A549 (cell line): ENCODE measurements at regions not wholly inside any gene's neighbourhood (a gene's known extent, or its start where the extent isn't known, plus 50 kb on each side); places are given as distances from the start of the nearest gene placed in this dataset.

Source experiments
- ATAC-seq, 2 experiments: fragments of 200-7000 bp in 1 of 2; fragments of >200 bp in 1 of 2; cut with Nextera tagmentation in 1 of 2; cut with Tn5 transposase in 1 of 2; 3 replicates each; pipeline versions ENCODE4 v1.8.0 to v1.9.1; 2018 to 2020; ENCODE audit warnings: mild to moderate bottlenecking in 1 of 2, moderate library complexity in 1 of 2
- CTCF ChIA-PET: fragments of 300-600 bp; sonication (Branson Sonifier 250); formaldehyde crosslinking; extraction: SDS; loops from one replicate; lab custom pipeline; 2021; ENCODE audit warnings: antibody characterized with exemption, inconsistent platforms; lab: Yijun Ruan, JAX
- POLR2A ChIA-PET: fragments of 350-600 bp; formaldehyde crosslinking; extraction: SDS; loops from one replicate; lab custom pipeline; 2021; ENCODE audit warnings: antibody characterized with exemption, inconsistent platforms; lab: Yijun Ruan, JAX
- DNase-seq, 2 experiments: peaks; one replicate each; pipeline versions ENCODE4 v3.0.0 to v3.0.0-alpha.2; 2011 to 2016; ENCODE audit warnings: low read depth in 1 of 2, low spot score in 1 of 2
- FAIRE-seq: peaks from 2 replicates; lab custom pipeline; 2011; peaks lifted over from hg19 to GRCh38; lab: Jason Lieb, UNC
- H3K27ac ChIP-seq, 2 experiments: fragments of >200 bp; sonication (Bioruptor Twin); formaldehyde crosslinking; 3 replicates each; pipeline ENCODE4 v1.5.1; 2016 to 2017
- H3K4me1 ChIP-seq: fragments of >200 bp; sonication (Bioruptor Twin); formaldehyde crosslinking; 3 replicates; pipeline ENCODE4 v1.6.1; 2016
- H3K4me2 ChIP-seq: fragments of >200 bp; sonication (Bioruptor Twin); formaldehyde crosslinking; 3 replicates; pipeline ENCODE4 v1.6.1; 2016
- H3K4me3 ChIP-seq: fragments of >200 bp; sonication (Bioruptor Twin); formaldehyde crosslinking; 3 replicates; pipeline ENCODE4 v1.5.1; 2016
- H3K9me3 ChIP-seq: fragments of >200 bp; sonication (Bioruptor Twin); formaldehyde crosslinking; 3 replicates; pipeline ENCODE4 v1.6.1; 2016
- ATOH8 ChIP-seq: fragments of 250-450 bp; sonication (Bioruptor Pico); IDR thresholded peaks from 2 replicates; pipeline ENCODE4 v1.5.0; 2020; ENCODE audit warnings: low read depth, mild to moderate bottlenecking, moderate library complexity
- BHLHE40 ChIP-seq: IDR thresholded peaks from 2 replicates; pipeline ENCODE4 v1.6.1; 2012; ENCODE audit warnings: low read depth, low read length, inconsistent platforms
- CEBPB ChIP-seq, 2 experiments: fragments of >200 bp in 1 of 2; sonication (Bioruptor Twin) in 1 of 2; formaldehyde crosslinking in 1 of 2; IDR thresholded peaks; 2 replicates each; pipeline ENCODE4 v1.6.1; 2012 to 2016
- CHD2 ChIP-seq: fragments of 150-350 bp; IDR thresholded peaks from 2 replicates; pipeline ENCODE4 v1.6.1; 2014; ENCODE audit warnings: low read length; ENCODE audit not compliant: partially characterized antibody
- EHF ChIP-seq: fragments of 250-450 bp; sonication (Bioruptor Pico); IDR thresholded peaks from 2 replicates; pipeline ENCODE4 v1.5.0; 2020; ENCODE audit warnings: mild to moderate bottlenecking
- EHMT2 ChIP-seq: fragments of 200-600 bp; sonication (generic); IDR thresholded peaks from 2 replicates; pipeline ENCODE4 v1.6.1; 2016; ENCODE audit warnings: antibody characterized with exemption, low read depth, mild to moderate bottlenecking, moderate library complexity
- ELK1 ChIP-seq: fragments of 150-350 bp; IDR thresholded peaks from 2 replicates; pipeline ENCODE4 v1.6.1; 2014; ENCODE audit warnings: low read depth, mild to moderate bottlenecking, low read length
- EP300 ChIP-seq, 2 experiments: fragments of >200 bp; sonication (Bioruptor Twin); formaldehyde crosslinking; IDR thresholded peaks; 2 replicates in 1 of 2; 3 replicates in 1 of 2; pipeline ENCODE4 v1.6.1; 2016 to 2017
- HDAC2 ChIP-seq: fragments of 200-600 bp; sonication (generic); IDR thresholded peaks from 2 replicates; pipeline ENCODE4 v1.6.1; 2016
- HOXA7 ChIP-seq: fragments of 250-450 bp; sonication (Bioruptor Pico); IDR thresholded peaks from 2 replicates; pipeline ENCODE4 v1.5.0; 2020; ENCODE audit warnings: mild to moderate bottlenecking, moderate library complexity
- HOXB5 ChIP-seq: fragments of 250-450 bp; sonication (Bioruptor Pico); IDR thresholded peaks from 2 replicates; pipeline ENCODE4 v1.5.0; 2020; ENCODE audit warnings: mild to moderate bottlenecking, moderate library complexity
- KDM5A ChIP-seq: fragments of 200-600 bp; sonication (generic); IDR thresholded peaks from 2 replicates; pipeline ENCODE4 v1.6.1; 2016; ENCODE audit warnings: antibody characterized with exemption, mild to moderate bottlenecking
- MAFK ChIP-seq: fragments of 450-650 bp; IDR thresholded peaks from 2 replicates; pipeline ENCODE4 v1.6.1; 2014; ENCODE audit not compliant: partially characterized antibody
- MAX ChIP-seq: IDR thresholded peaks from 2 replicates; pipeline ENCODE4 v1.6.1; 2012
- NFE2L2 ChIP-seq: fragments of 150-350 bp; conservative IDR thresholded peaks from 2 replicates; pipeline ENCODE4 v1.6.1; 2014; ENCODE audit warnings: low read length
- PHF8 ChIP-seq: fragments of 200-600 bp; sonication (generic); IDR thresholded peaks from 2 replicates; pipeline ENCODE4 v1.6.1; 2016; ENCODE audit warnings: low read depth, mild to moderate bottlenecking, antibody characterized with exemption, moderate library complexity, borderline replicate concordance
- POLR2AphosphoS2 ChIP-seq: conservative IDR thresholded peaks from 2 replicates; pipeline ENCODE4 v1.6.1; 2012; ENCODE audit warnings: low read length, improper control_type of control experiment, inconsistent platforms
- RFX5 ChIP-seq: fragments of 450-650 bp; IDR thresholded peaks from 2 replicates; pipeline ENCODE4 v1.7.1; 2014; ENCODE audit warnings: antibody characterized with exemption, mild to moderate bottlenecking, moderate library complexity
- RNF2 ChIP-seq: fragments of 200-600 bp; sonication (generic); IDR thresholded peaks from 2 replicates; pipeline ENCODE4 v1.6.1; 2016; ENCODE audit warnings: low read depth, mild to moderate bottlenecking, antibody characterized with exemption, moderate library complexity, borderline replicate concordance
- TP53 ChIP-seq: fragments of 250-450 bp; sonication (Bioruptor Pico); IDR thresholded peaks from 2 replicates; pipeline ENCODE4 v1.5.0; 2021; ENCODE audit warnings: mild to moderate bottlenecking, moderate library complexity
- USF2 ChIP-seq: fragments of 450-650 bp; IDR thresholded peaks from 2 replicates; pipeline ENCODE4 v1.6.1; 2014; ENCODE audit warnings: antibody characterized with exemption
- ZC3H11A ChIP-seq: fragments of 450-650 bp; IDR thresholded peaks from 2 replicates; pipeline ENCODE4 v1.6.1; 2014; ENCODE audit warnings: antibody characterized with exemption, mild to moderate bottlenecking
- ZFP36 ChIP-seq: fragments of 450-650 bp; IDR thresholded peaks from 2 replicates; pipeline ENCODE4 v1.6.1; 2014; ENCODE audit warnings: borderline replicate concordance; ENCODE audit not compliant: partially characterized antibody
- WGBS: methylation state at CpG from one replicate; pipeline ENCODE4 v1.1.6; 2017; ENCODE audit errors: missing lambda C conversion rate; 5-methylcytosine and 5-hydroxymethylcytosine counted together
- TF ChIP-seq, protein P1 (sequence below): fragments of 250-450 bp; sonication (Bioruptor Pico); IDR thresholded peaks from 2 replicates; pipeline ENCODE4 v1.5.0; 2021; ENCODE audit warnings: mild to moderate bottlenecking, moderate library complexity, borderline replicate concordance
- TF ChIP-seq, protein P2 (sequence below): IDR thresholded peaks from 2 replicates; pipeline ENCODE4 v1.6.1; 2012; ENCODE audit warnings: low read depth, borderline replicate concordance

DNA sequence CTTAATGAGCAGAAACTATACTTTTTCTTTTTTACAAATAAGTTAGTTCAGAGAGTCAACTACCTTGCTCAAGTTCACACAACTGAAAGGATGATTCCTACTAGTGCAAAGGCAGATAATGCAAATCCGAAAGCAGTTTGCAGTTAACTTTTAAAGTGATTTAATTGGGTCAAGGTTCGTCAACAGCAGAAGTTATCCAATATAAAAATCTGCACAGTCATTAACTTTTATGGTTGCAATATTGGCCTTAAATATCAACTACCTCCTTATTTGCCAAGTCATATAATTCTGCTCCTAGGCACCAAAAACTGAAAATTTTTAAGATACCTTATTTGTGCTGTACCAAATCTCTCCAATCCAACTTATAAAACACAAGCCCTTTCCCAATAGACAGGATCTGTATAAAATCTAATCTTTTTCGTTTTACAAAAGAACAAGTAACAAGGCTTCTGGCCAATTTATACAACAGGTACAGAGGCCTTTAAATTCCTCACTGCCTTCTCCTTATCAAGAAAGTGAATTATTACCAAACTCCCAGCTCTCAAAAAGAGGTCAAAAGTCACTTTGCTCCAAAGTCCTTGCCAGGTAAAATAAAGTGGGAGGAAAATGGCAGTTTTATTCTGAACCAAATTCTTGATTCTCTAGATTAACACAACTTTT is 416.6 kb upstream of the NECTIN3 start:
- POLR2A ChIA-PET, result no interaction called here
- CTCF ChIA-PET, result no interaction called here
- peak; percentile 68 for TF ChIP-seq MAFK
- TF ChIP-seq MAX, result no peak
- TF ChIP-seq NFE2L2, result 0 out of 2 replicates have a peak, but pooled peaks have one; percentile 28
- Histone ChIP-seq H3K27ac (no peak overlapping the region), H3K9me3 (no peaks in the 10 kb centered on the region), H3K4me1 (no peaks in the 10 kb centered on the region), H3K4me3 (no peak overlapping the region), H3K4me2 (no peak overlapping the region)
- no peak for FAIRE-seq
- no peak for DNase-seq
- WGBS, result 65% methylated on average over 3 of the region's 3 CpGs
- no peak for ATAC-seq

DNA sequence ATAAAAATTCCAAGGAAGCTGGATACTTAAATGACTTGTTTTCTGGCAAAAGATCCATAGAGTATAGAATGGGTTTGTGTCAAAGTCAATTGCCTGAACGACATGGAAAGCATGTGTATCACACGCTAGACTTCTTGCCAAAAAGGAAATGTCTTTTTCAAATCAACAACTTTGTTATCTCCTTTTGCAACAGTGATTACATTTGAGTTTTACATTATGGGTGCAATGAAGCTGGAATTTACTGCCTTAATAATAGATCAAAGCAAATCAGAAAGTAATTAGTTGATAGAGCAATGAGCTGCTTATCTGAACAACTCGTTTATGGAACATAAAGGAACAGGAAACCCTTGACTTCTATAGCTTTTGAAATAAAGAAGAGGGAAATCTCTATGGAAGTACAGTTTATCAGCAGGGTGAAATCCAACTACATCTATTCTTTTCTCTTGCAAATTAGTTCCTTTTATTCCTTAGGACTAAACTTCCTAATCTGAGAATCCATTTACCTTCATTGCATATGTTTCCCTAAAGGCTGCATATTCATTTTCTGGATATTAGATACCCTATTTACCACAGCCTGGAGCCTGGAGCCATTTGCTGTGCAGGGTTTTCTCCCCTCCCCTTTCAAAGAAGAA is 415.1 kb upstream of the NECTIN3 start:
- H3K27ac ChIP-seq, result no peak overlapping the region
- no peaks in the 10 kb centered on the region for H3K9me3 ChIP-seq
- WGBS, result 44% methylated on average over 3 of the region's 3 CpGs
- FAIRE-seq, result no peak
- TF ChIP-seq TP53 (CRISPR knock-in tag) (no peak), CHD2 (no peak), EP300 (IDR thresholded peaks at IDR 0.05) (no peak), ZC3H11A (no peak), BHLHE40 (no peak), ATOH8 (no peak), EHF (no peak), USF2 (no peak), HOXA7 (CRISPR knock-in tag) (no peak), PHF8 (no peak), RFX5 (no peak), RNF2 (no peak)
- TF ChIP-seq, protein P1, sequence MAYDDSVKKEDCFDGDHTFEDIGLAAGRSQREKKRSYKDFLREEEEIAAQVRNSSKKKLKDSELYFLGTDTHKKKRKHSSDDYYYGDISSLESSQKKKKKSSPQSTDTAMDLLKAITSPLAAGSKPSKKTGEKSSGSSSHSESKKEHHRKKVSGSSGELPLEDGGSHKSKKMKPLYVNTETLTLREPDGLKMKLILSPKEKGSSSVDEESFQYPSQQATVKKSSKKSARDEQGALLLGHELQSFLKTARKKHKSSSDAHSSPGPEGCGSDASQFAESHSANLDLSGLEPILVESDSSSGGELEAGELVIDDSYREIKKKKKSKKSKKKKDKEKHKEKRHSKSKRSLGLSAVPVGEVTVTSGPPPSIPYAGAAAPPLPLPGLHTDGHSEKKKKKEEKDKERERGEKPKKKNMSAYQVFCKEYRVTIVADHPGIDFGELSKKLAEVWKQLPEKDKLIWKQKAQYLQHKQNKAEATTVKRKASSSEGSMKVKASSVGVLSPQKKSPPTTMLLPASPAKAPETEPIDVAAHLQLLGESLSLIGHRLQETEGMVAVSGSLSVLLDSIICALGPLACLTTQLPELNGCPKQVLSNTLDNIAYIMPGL (CRISPR knock-in tag), result no peak
- TF ChIP-seq, protein P2, sequence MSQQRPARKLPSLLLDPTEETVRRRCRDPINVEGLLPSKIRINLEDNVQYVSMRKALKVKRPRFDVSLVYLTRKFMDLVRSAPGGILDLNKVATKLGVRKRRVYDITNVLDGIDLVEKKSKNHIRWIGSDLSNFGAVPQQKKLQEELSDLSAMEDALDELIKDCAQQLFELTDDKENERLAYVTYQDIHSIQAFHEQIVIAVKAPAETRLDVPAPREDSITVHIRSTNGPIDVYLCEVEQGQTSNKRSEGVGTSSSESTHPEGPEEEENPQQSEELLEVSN, result no peak
- TF ChIP-seq, all 56 proteins: peak for 0
- no peak for ATAC-seq
- DNase-seq, result no peak
- Histone ChIP-seq H3K4me2 (no peak overlapping the region), H3K4me1 (no peaks in the 10 kb centered on the region), H3K4me3 (no peak overlapping the region)
- ChIA-PET CTCF (no interaction called here), POLR2A (no interaction called here)

DNA sequence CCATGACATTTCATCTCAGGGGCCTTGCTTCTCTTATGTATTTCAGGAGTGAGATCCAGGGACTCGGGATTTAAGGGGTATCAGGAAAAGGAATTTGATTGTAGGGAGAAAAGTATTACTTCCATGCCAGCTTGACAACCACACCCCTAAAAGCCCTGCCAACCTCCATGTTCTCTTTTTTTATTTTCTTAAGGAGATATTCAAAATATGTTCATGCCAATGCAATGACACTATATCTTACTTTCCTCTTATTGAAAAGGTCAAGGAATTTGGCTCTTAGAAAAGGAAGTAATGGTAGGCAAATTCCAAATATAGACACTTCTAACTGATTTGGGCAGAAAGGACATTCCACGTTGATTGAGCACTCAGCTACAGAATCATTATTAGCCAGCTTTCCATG is 407.5 kb upstream of the NECTIN3 start:
- TF ChIP-seq USF2, result no peak
- TF ChIP-seq PHF8, result no peak
- TF ChIP-seq ZFP36, result no peak
- no peak for TF ChIP-seq ELK1
- TF ChIP-seq HDAC2, result no peak
- no peak for TF ChIP-seq NFE2L2
- TF ChIP-seq CEBPB (IDR thresholded peaks at IDR 0.05), result no peak
- no peak for TF ChIP-seq EHMT2
- no peak for TF ChIP-seq HOXB5 (CRISPR knock-in tag)
- no peak for TF ChIP-seq POLR2AphosphoS2
- TF ChIP-seq, protein P2, result no peak
- no peak for TF ChIP-seq KDM5A
- TF ChIP-seq RNF2, result no peak
- H3K4me2 ChIP-seq, result no peak overlapping the region
- ChIA-PET POLR2A (no interaction called here), CTCF (interaction anchor here (1.3 kb wide), 1 partner anchor 22 kb away, joined by 4 read pairs; no protein-coding TSS in a partner anchor)
- no peak overlapping the region for H3K27ac ChIP-seq
- H3K9me3 ChIP-seq, result peaks cover 3% of the 10 kb centered on the region; the same call in 1 of the 3 replicates
- no peak for ATAC-seq
- 41% methylated on average over 2 of the region's 2 CpGs for WGBS
- no peak for FAIRE-seq
- H3K4me1 ChIP-seq, result 0 out of 3 replicates have a peak, but pooled peaks cover 4% of the 10 kb centered on the region
- DNase-seq, result no peak
- H3K4me3 ChIP-seq, result no peak overlapping the region
